ENCODE measurements at regions not wholly inside any gene's neighbourhood (a gene's known extent, or its start where the extent isn't known, plus 50 kb on each side); places are given as distances from the start of the nearest gene placed in this dataset.

GRCh38 chr15:47974724-47975123 is 146.1 kb upstream of the SLC24A5 start:
- TF ChIP-seq REST (IDR thresholded peaks at IDR 0.05; ENCODE audit: borderline replicate concordance) (no peak), EP300 (conservative IDR thresholded peaks at IDR 0.05; ENCODE audit: poor library complexity, severe bottlenecking) (no peak), POLR2AphosphoS5 (IDR thresholded peaks at IDR 0.05) (no peak)
- TF ChIP-seq, protein P1, sequence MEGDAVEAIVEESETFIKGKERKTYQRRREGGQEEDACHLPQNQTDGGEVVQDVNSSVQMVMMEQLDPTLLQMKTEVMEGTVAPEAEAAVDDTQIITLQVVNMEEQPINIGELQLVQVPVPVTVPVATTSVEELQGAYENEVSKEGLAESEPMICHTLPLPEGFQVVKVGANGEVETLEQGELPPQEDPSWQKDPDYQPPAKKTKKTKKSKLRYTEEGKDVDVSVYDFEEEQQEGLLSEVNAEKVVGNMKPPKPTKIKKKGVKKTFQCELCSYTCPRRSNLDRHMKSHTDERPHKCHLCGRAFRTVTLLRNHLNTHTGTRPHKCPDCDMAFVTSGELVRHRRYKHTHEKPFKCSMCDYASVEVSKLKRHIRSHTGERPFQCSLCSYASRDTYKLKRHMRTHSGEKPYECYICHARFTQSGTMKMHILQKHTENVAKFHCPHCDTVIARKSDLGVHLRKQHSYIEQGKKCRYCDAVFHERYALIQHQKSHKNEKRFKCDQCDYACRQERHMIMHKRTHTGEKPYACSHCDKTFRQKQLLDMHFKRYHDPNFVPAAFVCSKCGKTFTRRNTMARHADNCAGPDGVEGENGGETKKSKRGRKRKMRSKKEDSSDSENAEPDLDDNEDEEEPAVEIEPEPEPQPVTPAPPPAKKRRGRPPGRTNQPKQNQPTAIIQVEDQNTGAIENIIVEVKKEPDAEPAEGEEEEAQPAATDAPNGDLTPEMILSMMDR (IDR thresholded peaks at IDR 0.05; ENCODE audit: poor library complexity, severe bottlenecking), result no peak
